ENCODE measurements at regions not wholly inside any gene's neighbourhood (a gene's known extent, or its start where the extent isn't known, plus 50 kb on each side); places are given as distances from the start of the nearest gene placed in this dataset.

DNA sequence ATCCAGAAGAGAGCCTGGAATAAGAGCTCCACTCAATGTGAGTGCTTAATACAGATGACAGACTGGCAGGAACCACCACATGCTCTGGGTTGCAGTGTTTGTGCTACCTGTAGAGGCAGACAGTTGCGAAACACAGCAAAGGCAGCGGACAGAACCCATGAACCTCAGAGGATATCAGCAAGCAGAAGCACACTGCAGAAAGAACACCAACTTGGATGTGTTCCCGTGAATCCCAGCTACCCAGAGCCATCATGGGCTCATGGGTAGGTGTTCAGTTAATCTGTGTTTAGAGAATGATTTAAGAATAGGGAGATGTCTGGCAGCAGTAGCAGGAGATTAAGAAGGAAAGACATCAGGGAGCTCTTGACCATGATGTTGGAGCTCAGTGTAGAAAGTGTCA is 133.3 kb upstream of the FOXQ1 start:
- H3K27me3 ChIP-seq (ENCODE audit: low read depth, low read length) = peaks cover 9% of the 10 kb centered on the region; the same call in 1 of the 2 replicates
- H3K4me2 ChIP-seq (ENCODE audit: low read length) = no peak overlapping the region
- H3K9me3 ChIP-seq (ENCODE audit: insufficient read depth, low read length) = no peaks in the 10 kb centered on the region
- H3K36me3 ChIP-seq (replicated peaks; ENCODE audit: low read depth, low read length) = no peaks in the 10 kb centered on the region
- no peak overlapping the region for H3K4me3 ChIP-seq (ENCODE audit: low read length)
- H3K9ac ChIP-seq (ENCODE audit: low read length) = no peak overlapping the region
- no peaks in the 10 kb centered on the region for H4K20me1 ChIP-seq (ENCODE audit: insufficient read depth, low read length)
- H3K79me2 ChIP-seq (ENCODE audit: low read length) = no peaks in the 10 kb centered on the region
- TF ChIP-seq CTCF (IDR thresholded peaks at IDR 0.05; ENCODE audit: low read depth, low read length) (no peak), EZH2phosphoT487 (IDR thresholded peaks at IDR 0.05; ENCODE audit: low read depth) (no peak)
- no peak overlapping the region for H3K27ac ChIP-seq (ENCODE audit: low read length)
- H3K4me1 ChIP-seq (ENCODE audit: low read length) = no peaks in the 10 kb centered on the region
- no peak overlapping the region for H2AFZ ChIP-seq (ENCODE audit: low read depth, low read length)

DNA sequence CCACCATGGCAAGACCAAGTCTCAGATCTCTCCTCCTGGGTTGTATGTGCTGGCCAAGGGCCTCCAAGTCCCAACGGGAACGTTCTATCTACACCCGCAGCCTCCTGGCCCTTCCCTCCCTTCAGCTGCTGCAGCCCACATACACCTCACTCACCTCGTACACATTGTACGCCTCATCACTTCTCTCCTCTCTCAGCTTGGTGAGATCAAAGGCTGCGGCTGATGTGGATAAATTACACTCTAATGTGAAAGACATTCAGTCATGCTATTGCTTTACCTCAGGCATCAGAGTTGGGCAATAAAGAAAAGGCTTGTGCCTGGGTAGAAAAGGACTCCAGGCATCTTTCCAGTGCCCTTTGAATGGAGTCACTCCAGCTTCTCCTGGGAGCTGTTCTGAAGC is 135.3 kb upstream of the FOXQ1 start:
- H2AFZ ChIP-seq (ENCODE audit: low read depth, low read length) = no peak overlapping the region
- H3K27me3 ChIP-seq (ENCODE audit: low read depth, low read length) = 0 out of 2 replicates have a peak, but pooled peaks cover 5% of the 10 kb centered on the region

DNA sequence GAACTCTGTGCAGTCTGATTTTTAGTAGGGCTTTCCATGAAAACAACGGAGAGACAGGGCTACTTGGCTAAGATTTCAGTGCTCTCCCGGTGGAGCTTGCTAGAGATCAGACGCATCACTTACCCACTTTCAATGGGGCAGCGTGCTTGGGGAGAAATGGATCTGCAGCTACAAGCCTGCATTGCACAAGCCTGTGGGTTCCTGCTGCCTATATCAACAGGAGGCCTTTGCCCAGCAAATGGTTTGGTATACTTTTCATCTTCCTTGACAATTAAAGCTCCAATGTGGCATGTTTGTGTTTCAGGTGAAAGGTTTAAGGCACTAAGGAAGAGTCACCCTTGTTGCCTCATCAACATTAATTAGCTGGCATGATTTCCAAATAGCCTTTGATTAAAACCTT is 136.0 kb upstream of the FOXQ1 start:
- H3K9me3 ChIP-seq (ENCODE audit: insufficient read depth, low read length) = no peaks in the 10 kb centered on the region
- no peak overlapping the region for H2AFZ ChIP-seq (ENCODE audit: low read depth, low read length)
- no peak overlapping the region for H3K4me3 ChIP-seq (ENCODE audit: low read length)
- H3K4me2 ChIP-seq (ENCODE audit: low read length) = no peak overlapping the region
- no peaks in the 10 kb centered on the region for H3K36me3 ChIP-seq (replicated peaks; ENCODE audit: low read depth, low read length)
- H3K79me2 ChIP-seq (ENCODE audit: low read length) = no peaks in the 10 kb centered on the region
- no peak overlapping the region for H3K9ac ChIP-seq (ENCODE audit: low read length)
- TF ChIP-seq EZH2phosphoT487 (IDR thresholded peaks at IDR 0.05; ENCODE audit: low read depth) (no peak), CTCF (IDR thresholded peaks at IDR 0.05; ENCODE audit: low read depth, low read length) (no peak)
- H3K27ac ChIP-seq (ENCODE audit: low read length) = no peak overlapping the region
- no peaks in the 10 kb centered on the region for H4K20me1 ChIP-seq (ENCODE audit: insufficient read depth, low read length)
- H3K27me3 ChIP-seq (ENCODE audit: low read depth, low read length) = 0 out of 2 replicates have a peak, but pooled peaks cover 5% of the 10 kb centered on the region
- H3K4me1 ChIP-seq (ENCODE audit: low read length) = no peaks in the 10 kb centered on the region

More for the DNA sequence above, 135.3 kb upstream of the FOXQ1 start:
- Histone ChIP-seq H3K79me2 (ENCODE audit: low read length) (no peaks in the 10 kb centered on the region), H3K9ac (ENCODE audit: low read length) (no peak overlapping the region), H3K4me1 (ENCODE audit: low read length) (no peaks in the 10 kb centered on the region), H3K36me3 (replicated peaks; ENCODE audit: low read depth, low read length) (no peaks in the 10 kb centered on the region), H3K9me3 (ENCODE audit: insufficient read depth, low read length) (no peaks in the 10 kb centered on the region), H3K4me3 (ENCODE audit: low read length) (no peak overlapping the region), H3K27ac (ENCODE audit: low read length) (no peak overlapping the region), H4K20me1 (ENCODE audit: insufficient read depth, low read length) (no peaks in the 10 kb centered on the region), H3K4me2 (ENCODE audit: low read length) (no peak overlapping the region)
- TF ChIP-seq EZH2phosphoT487 (IDR thresholded peaks at IDR 0.05; ENCODE audit: low read depth) = no peak

DNA sequence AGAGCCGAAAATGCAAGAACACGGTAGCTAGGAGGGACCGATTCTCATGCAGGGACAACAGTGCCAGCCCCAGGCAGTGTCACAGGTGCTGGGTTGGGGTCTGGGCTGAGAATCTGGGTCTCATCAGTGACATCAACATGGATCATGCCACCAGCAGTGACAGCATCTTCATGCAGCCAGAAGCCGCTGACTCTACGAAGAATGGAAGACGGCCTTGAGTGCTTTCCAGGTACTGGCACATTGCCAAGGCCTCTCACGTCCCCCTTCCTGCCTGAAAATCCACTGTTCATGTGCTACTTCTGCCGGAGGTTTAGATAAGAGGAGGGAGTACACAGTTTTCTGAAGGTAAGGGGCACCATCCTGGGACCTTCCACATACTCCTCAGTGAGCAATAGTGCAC is 141.1 kb upstream of the FOXQ1 start:
- H2AFZ ChIP-seq (ENCODE audit: low read depth, low read length) = no peak overlapping the region
- H3K9me3 ChIP-seq (ENCODE audit: insufficient read depth, low read length) = no peaks in the 10 kb centered on the region
- no peaks in the 10 kb centered on the region for H3K79me2 ChIP-seq (ENCODE audit: low read length)
- H4K20me1 ChIP-seq (ENCODE audit: insufficient read depth, low read length) = no peaks in the 10 kb centered on the region
- TF ChIP-seq EZH2phosphoT487 (IDR thresholded peaks at IDR 0.05; ENCODE audit: low read depth) = no peak
- no peak for TF ChIP-seq CTCF (IDR thresholded peaks at IDR 0.05; ENCODE audit: low read depth, low read length)
- no peak overlapping the region for H3K4me3 ChIP-seq (ENCODE audit: low read length)
- H3K27ac ChIP-seq (ENCODE audit: low read length) = no peak overlapping the region
- no peaks in the 10 kb centered on the region for H3K27me3 ChIP-seq (ENCODE audit: low read depth, low read length)
- no peaks in the 10 kb centered on the region for H3K4me1 ChIP-seq (ENCODE audit: low read length)
- H3K36me3 ChIP-seq (replicated peaks; ENCODE audit: low read depth, low read length) = no peaks in the 10 kb centered on the region
- H3K4me2 ChIP-seq (ENCODE audit: low read length) = no peak overlapping the region
- no peak overlapping the region for H3K9ac ChIP-seq (ENCODE audit: low read length)

DNA sequence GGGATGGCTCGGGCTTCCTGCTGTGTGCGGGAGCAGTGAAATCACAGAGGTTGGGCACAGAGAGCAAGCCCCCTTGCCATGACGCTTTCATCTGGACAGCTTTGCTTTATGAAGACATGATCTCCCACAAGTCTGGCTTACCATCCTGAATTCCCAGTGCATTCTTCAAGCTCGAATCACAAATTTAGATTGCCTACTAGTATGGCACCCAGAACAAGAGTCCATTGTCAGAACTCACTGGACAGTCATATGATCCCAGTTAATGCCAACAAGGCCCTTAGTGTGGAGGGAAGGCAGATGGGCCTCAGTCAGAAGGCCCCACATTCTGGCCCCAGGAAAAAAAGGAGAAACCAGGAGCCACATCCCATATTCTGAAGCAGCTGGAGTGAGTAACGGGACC is 147.3 kb upstream of the FOXQ1 start:
- Histone ChIP-seq H3K36me3 (replicated peaks; ENCODE audit: low read depth, low read length) (no peaks in the 10 kb centered on the region), H3K4me1 (ENCODE audit: low read length) (no peaks in the 10 kb centered on the region), H3K27ac (ENCODE audit: low read length) (no peak overlapping the region), H3K4me3 (ENCODE audit: low read length) (no peak overlapping the region), H3K79me2 (ENCODE audit: low read length) (no peaks in the 10 kb centered on the region), H3K27me3 (ENCODE audit: low read depth, low read length) (peaks cover 3% of the 10 kb centered on the region; the same call in 1 of the 2 replicates), H4K20me1 (ENCODE audit: insufficient read depth, low read length) (no peaks in the 10 kb centered on the region), H2AFZ (ENCODE audit: low read depth, low read length) (no peak overlapping the region), H3K4me2 (ENCODE audit: low read length) (no peak overlapping the region), H3K9ac (ENCODE audit: low read length) (no peak overlapping the region), H3K9me3 (ENCODE audit: insufficient read depth, low read length) (no peaks in the 10 kb centered on the region)
- no peak for TF ChIP-seq EZH2phosphoT487 (IDR thresholded peaks at IDR 0.05; ENCODE audit: low read depth)
- TF ChIP-seq CTCF (IDR thresholded peaks at IDR 0.05; ENCODE audit: low read depth, low read length) = no peak
